KBM-7 (cell line): ENCODE measurements at regions not wholly inside any gene's neighbourhood (a gene's known extent, or its start where the extent isn't known, plus 50 kb on each side); places are given as distances from the start of the nearest gene placed in this dataset.

Source experiments
- DNase-seq: peaks from one replicate; pipeline ENCODE4 v3.0.0-alpha.2; 2015
- in situ Hi-C: fragments of 300-500 bp; cut with MboI; formaldehyde crosslinking; loops from 2 replicates; pipeline ENCODE4 v1.14.3; 2020; ENCODE audit warnings: low sequenced_read_pairs, low pct_unique_long_range_greater_than_20kb, mixed read lengths

DNA sequence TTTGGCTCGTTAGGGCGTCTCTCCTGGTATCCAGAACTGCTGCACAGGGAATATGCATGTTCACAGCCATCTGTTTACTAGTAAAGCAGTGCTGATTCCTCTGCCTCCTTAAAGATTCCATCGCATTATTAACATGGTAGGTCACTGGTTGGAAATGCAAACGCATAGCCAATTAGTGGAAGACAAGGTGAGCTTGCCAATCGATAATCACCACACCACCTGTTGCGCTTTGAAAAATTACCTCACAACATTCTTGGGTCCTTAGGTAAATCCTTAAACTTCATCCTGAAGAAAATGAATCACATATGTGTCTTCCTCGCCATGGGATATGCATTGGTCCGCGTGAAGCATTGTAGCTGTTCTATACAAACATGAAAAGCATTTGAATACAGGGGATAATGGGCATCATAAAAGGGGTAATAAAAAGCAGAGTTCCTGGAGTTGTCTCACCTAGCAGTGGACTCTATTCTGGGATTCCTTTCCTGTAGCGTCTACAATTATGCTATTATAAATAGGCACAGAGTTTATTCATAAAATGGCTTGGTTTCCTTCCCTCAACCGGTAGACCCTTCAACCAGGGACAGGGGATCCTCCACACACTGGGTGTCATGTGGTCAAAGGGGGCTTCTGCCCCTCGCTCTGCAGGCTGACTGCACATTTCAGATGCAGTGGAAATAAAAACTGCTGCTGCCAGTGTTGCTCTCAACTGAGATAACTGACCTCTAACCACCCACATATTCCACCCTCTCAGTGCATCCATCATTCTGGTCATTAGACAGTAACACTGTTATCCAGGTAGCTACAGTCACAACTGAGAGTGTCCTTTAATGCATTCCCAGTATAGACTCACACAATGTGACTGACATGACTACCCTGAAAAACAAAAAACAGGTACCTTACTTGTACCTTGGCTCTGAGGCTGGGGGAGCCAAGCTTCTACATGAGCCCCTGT, 389.2 kb upstream of the NFE2L3 start:
- in situ Hi-C loops: no loop called here
- DNase-seq: no peak

DNA sequence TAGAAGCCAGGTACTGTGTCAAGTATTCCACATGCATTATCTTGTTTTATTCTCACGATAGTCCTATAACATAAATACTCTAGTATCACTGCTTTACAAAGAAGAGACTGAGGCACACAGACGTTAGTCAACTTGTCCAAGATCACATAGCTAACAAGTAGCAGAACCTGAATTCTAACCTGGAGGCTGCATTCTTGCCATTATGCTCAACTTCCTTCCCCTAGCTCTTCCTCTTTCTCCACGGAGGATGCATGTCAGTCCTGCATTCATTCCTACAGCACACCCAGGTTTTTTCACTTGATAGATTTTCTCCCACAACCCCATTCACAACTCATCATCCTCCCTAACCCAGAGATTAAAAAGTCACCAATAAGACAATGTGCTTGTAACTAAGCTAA, 388.5 kb upstream of the NFE2L3 start:
- in situ Hi-C loops: no loop called here
- DNase-seq: no peak

DNA sequence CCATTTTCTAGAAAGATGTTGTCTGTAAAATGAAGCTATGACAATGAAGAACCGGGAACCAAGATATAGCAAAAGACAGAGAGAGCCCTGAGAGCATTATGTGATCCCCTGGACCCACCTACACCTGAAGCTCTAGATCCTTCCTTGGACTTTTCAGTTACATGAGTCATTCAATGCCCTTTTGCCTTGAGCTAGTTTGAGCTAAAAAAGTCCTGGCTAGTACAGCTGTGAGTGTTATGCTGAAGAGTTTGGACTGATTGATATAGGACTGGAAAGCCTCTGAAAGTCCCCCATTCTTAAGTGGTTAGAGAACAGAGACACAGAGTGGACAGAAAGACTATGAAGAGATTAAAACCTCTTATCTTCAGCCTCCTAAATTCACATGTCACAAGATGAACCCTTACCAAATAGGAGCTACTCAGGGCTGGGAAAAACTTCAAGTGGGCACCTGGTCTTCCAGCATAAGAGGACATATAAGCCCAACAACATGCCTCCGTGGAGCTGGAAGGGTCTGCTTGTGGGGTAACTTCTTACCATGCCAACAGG, 386.8 kb upstream of the NFE2L3 start:
- in situ Hi-C loops: no loop called here
- DNase-seq: no peak

DNA sequence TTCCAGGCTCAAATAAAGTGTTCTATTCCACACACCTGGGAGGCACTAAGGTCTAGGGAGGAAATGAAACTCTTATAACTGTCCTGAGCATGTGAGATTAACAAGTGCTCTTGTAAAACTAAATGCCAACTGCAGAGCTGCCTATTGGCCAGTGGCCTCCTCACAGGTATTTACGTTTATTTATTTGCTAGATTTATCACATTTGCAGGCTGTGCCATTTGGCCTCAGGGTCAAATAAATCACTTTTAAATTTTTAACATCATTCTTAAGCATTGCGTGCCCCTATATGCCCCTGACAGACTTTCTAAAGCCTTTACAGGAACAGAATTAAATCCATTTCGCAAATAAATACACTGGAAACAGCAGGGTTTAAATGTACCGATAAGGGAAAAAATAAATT, 381.8 kb upstream of the NFE2L3 start:
- in situ Hi-C loops: no loop called here
- no peak for DNase-seq

DNA sequence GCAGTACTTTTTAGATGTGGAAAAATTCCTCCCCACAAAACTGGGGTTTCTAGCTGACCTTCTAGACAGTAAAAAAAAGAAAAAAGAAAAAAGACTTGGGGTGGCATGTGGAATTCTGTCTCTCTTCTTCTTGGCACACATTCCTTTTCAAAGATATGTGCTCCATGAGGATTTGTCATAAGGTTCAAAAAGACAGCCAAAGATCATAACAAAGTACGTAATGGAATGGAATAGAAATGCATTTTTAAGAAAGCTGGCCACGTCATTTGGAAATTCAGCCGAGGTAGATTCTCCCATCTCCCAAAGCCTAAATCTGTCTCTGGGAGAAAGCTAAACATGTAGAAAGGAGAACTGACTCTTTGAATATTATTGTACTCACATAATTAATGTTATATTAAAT, 381.3 kb upstream of the NFE2L3 start:
- no peak for DNase-seq
- in situ Hi-C loops: no loop called here

DNA sequence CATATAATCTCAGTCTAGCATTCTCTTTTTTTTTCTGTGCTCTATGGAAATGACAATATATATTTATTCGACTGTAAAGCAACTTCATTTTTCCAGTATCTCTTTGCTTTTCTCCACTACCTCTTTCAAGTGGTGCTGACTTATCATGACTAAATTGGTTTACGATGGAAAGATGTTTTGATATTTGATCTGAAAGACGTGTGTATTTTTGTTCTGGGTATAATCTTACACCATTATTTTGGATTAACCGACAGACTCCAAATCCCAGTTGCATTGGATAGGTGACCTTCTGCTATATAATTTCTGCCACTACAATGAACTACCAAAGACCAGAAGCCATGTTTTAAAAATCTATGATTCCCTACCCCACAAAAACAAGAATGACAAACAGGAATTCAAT, 380.5 kb upstream of the NFE2L3 start:
- in situ Hi-C loops: no loop called here
- no peak for DNase-seq

DNA sequence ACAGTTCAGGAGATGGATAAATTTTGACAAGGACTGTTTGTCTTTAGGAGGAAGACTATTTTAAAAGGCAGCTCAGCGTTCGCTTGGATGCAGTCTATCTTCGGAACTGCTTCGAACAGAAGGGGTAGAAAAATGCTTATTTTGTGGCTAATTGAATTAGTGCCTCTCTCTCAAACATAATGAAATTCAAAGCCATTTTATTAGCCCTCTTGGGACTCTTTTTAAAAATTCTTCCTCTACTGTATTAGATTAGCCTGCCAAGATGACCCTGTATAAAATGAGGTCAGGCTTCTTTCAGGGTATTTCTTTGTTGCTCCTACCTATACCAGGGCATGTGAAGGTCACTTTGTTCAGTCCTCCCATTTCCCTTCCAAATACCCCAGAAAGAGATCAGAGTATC, 379.2 kb upstream of the NFE2L3 start:
- in situ Hi-C loops: no loop called here

DNA sequence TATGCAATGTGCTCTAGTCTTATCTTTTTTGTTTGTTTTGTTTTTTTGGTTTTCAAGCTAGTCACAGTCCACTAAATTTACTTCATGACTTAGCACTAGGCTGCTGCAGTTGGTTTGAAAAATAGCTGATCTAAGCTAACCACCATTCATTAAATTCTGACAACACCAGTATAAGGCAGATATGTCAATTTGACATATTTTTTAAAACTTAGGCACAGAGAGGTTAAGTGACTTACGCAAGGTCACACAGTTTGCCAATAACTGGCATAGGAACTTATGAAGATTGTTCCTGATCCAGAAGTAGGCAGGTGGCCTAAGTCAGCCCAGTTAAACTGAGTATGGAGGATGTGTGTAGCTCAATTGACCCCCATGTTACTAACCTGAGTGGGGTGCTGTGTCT, 377.3 kb upstream of the NFE2L3 start:
- in situ Hi-C loops: no loop called here
- DNase-seq: no peak

More for the DNA sequence above, 379.2 kb upstream of the NFE2L3 start:
- no peak for DNase-seq

DNA sequence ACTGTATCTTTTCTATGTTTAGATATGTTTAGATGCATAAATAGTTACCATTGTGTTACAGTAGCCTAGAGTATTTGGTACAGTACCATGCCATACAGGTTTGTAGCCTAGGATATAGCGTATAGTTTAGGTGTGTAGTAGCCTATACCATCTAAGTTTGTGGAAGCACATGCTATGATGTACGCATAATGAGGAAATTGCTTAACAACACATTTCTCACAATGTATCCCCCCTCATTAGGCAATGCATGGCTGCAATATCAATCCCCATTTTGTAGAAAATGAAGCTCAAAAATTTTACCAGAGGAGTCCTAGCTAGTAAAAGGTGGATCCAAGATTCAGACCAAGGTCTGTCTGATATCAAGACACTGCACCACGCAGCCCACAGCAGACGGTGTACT, 376.4 kb upstream of the NFE2L3 start:
- in situ Hi-C loops: no loop called here

DNA sequence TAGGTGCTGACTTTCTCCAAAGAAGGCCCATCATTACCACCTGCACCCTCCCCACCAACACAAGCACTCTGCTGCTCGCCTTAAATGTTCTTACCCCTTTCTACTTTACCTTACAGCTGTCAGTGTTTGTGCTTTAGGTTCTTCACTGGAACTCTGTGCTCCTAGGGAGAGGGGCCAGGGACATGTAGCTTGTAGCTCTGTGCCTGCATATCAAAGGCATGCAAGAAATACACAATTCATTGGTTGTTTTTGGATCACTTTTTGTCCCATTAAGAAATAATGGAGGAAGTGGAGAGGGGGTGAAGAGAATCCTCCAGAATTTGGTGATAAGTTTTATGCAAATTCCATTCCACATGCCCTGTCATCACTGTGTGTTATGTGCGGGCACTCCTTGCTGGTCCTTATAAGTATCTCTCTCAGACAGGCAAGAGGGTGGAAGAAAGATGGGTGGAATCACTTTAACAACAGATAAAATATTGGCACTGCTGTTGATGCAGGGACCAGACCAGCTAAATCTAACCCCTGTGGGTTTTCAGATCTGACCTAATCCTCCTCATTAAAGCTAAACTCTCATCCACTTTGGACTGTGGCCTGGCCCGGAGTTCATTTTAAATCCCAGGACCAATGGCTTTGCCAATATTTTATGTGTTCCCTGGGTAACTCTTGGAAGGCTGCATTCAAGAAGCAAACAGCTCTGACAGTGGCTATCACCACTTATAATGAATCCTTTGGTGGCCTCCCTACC, 375.8 kb upstream of the NFE2L3 start:
- in situ Hi-C loops: no loop called here

More for the DNA sequence above, 376.4 kb upstream of the NFE2L3 start:
- no peak for DNase-seq

DNA sequence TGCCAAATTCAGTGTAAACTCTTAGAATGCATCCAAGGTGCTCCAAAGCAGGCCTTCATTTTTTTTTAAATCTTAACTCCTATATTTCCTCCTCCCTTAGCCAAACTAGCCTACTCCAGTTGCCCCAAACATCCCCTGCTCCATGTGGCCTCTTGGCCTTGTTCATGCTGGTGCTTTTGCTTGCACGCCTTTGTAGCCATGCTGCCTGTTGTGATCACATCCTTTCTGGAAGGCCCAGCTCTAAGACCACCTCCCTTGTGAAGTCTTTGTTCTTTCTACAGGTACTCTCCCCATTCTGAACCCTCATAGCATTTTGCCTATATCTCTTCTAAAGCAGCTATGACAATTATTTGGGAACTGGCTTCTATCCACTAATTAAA, 375.3 kb upstream of the NFE2L3 start:
- DNase-seq: no peak
- in situ Hi-C loops: no loop called here

More for the DNA sequence above, 375.8 kb upstream of the NFE2L3 start:
- no peak for DNase-seq

DNA sequence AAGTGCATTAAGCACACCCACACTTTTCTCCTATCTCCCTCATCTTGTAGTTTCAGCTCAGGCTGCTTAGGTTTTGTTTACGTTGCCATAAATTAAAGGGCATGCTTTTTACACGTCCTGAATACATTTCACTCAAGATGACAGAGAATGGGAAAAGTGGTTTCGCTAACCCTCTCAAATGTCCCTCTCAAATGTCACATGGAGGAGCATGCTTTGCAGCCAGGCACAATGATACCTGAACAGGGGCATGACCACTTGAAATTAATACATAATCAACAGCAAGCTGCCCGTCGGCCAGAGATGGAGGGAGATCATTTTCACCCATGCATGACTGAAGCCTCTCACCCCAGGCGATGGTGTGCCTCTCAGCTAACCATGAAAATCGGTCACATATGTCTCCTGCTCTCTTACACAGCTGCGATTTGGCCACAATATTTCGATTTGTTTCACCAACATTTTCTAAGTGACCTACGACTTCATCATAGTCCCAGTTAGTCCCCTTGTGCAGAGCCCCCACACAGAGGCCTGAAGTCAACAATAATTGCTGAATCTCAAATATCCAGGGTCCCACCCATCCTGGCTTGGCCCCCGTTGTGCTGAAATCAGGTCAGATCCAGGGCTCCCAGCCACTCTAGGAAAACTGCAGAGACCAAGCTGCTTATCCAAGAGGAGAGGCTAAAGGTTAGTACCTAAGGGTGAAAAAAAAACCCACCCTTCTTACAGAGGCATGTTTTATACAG, 373.9 kb upstream of the NFE2L3 start:
- in situ Hi-C loops: no loop called here
- no peak for DNase-seq

DNA sequence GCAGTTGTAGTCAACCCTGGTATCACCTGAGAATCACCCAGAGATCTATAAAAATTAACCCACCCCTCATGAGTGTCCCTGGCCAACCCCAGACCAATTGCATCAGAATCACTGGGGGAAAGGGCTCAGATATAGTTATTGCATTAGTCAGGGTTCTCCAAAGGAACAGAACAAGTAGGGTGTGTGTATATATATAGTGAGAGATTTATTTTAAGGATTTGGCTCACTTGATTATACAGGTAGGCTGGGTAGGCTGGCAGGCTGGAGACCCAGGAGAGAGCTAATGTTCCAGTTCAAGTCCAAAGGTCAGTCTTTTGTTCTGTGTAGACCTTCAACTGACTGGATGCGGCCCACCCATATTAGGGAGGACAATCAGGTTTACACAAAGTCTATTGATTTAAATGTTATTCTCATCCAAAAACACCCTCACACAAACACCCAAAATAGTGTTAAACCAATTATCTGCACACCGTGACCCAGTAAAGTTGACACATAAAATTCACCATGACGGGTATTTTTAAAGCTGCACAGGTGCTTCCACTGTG, 372.9 kb upstream of the NFE2L3 start:
- in situ Hi-C loops: no loop called here
- no peak for DNase-seq

DNA sequence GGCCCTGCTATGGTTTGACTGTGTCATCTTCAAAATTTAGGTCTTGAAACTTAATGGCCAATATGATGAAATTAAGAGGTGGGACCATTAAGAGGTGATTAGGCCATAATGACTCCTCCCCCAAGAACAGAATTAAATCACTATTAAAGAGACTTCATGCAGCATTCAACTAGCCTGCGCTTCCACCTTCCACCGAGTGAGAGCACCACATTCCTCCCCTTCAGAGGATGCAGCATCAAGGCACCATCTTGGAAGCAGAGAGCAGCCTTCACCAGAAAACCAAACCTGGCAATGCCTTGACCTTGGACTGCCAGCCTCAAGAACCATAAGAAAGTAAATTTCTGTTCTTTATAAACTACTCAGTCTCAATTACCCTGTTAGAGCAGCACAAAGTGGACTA, 371.1 kb upstream of the NFE2L3 start:
- DNase-seq: no peak
- in situ Hi-C loops: no loop called here

DNA sequence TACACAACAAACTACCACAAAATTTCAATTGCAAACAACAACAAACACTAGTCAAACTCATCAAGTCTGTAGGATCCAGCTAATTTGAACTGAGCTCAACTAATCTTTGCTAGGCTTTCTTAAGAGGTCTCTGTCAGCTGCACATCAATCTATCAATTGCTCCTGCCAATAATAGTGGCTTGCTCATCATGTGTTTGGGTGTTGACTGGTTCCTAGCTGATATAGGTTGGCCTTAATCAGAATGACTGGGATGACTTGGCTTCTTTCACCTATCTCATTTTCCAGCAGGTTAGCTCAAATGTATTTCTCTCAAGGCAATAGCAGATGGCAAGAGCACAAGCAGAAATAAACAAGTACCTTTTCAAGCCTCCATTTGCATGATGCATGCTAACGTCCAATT, 370.3 kb upstream of the NFE2L3 start:
- in situ Hi-C loops: no loop called here
- no peak for DNase-seq

DNA sequence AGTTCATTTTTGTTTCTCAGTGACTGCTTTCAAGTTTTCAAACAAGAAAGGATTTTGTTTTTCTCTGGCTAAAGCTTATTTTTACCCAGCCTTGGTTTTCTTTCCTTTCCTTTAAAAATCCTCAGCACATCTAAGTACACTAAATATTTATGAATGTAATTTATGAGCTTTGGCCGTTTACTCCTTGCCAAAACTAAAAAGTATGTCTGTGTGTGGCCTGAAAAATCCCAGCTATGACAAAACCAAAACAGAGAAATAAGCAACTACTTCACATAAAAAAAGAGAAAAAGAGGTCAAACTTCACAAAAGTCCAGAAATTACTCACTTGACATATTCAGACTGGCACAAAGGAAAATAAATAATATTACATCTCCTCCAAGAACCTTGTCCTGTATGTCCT, 365.1 kb upstream of the NFE2L3 start:
- in situ Hi-C loops: no loop called here
- no peak for DNase-seq

DNA sequence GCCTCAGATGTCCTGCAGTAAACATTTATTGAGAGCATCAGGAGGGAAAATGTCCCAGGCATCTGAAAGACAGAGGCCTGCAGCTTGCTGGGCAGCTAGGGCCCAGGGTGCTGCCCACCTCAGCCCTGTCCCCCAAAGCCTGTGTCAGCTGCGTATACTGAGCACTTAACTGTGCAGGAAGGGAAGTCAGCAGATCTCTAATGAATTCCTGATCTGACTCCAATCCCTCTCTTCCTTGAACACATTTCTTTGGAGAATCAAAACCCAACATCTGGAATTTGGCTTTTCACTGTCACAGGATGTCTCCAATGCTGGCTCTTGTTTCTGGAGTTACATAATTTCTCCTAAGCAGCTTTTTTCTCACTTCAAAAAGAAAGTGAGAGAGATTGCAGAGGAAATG, 364.7 kb upstream of the NFE2L3 start:
- in situ Hi-C loops: no loop called here
- no peak for DNase-seq

DNA sequence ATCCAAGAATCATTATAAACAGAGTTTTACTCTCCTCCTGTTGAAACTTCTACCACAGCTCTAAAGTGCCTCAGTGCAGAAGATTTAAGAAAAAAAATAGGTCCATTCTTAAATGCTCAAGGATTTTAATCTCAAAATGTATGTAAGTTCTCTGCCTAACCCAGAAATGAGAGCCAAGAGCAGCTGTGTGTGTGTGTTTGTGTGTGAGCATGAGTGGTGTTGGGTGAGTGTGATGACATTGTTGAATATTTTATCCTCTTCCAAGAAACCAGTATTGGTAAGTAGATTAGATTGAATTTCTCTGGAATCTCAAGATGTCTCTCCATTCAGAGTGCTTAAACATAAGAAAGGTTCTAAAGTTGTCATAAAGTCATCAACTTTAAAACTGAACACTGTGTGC, 363.6 kb upstream of the NFE2L3 start:
- in situ Hi-C loops: no loop called here
- DNase-seq: no peak

DNA sequence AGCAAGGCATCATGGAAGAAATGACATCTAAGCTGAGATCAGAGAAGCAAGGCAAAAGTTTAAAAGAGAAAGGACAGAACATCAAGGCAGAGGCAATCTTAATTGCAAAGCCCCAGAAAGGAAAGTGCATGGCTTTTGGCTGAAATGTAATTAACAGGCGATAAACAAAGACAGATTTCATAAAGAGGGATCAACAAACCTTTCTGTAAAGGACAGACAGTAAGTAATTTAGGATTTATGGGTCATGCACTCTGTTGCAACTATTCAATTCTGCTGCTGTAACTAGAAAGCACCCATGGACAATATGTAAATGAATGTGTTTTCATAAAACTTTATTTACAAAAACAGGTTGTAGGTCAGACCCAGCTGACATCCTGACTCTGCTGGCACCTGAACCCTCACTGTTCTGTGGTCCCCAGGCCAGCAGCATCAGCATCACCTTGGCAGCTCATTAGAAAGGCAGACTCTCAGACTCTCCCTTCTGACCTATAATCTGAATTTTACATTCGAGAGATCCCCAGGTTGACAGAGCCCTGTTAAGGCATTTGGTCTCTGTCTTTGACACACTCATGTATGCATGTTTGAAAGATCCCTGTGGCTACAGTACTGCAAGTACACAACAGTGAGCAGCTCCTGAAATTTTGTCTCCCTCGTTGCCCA, 362.9 kb upstream of the NFE2L3 start:
- in situ Hi-C loops: no loop called here
- DNase-seq: no peak
